ENCODE measurements at regions not wholly inside any gene's neighbourhood (a gene's known extent, or its start where the extent isn't known, plus 50 kb on each side); places are given as distances from the start of the nearest gene placed in this dataset.

DNA sequence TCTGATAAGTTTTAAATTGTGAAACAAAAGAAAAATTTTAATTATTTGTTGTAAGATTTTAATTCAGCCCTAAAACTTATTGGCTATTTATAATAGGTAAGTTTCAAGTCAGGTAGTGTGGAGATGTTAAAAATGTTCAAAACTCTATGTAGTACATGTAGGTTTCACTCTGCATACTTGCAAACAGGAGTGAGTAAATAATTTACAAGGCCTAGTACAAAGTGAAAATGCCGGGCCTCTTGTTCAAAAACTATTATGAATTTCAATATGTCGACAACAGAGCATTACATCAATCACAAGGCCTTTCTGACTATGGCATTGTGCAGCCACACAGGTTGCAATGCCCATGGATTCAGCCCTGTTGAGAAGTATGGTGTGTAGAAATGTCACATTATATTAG lies 80.9 kb upstream of the GRIK2 start:
- no peak for TF ChIP-seq POLR2A (IDR thresholded peaks at IDR 0.05; ENCODE audit: extremely low read depth, insufficient read length)
- TF ChIP-seq, protein P1, sequence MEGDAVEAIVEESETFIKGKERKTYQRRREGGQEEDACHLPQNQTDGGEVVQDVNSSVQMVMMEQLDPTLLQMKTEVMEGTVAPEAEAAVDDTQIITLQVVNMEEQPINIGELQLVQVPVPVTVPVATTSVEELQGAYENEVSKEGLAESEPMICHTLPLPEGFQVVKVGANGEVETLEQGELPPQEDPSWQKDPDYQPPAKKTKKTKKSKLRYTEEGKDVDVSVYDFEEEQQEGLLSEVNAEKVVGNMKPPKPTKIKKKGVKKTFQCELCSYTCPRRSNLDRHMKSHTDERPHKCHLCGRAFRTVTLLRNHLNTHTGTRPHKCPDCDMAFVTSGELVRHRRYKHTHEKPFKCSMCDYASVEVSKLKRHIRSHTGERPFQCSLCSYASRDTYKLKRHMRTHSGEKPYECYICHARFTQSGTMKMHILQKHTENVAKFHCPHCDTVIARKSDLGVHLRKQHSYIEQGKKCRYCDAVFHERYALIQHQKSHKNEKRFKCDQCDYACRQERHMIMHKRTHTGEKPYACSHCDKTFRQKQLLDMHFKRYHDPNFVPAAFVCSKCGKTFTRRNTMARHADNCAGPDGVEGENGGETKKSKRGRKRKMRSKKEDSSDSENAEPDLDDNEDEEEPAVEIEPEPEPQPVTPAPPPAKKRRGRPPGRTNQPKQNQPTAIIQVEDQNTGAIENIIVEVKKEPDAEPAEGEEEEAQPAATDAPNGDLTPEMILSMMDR (IDR thresholded peaks at IDR 0.05; ENCODE audit: low read depth, low read length) = no peak
- TF ChIP-seq MYC (IDR thresholded peaks at IDR 0.05; ENCODE audit: low read depth, low read length) = no peak
- TF ChIP-seq, protein P2, sequence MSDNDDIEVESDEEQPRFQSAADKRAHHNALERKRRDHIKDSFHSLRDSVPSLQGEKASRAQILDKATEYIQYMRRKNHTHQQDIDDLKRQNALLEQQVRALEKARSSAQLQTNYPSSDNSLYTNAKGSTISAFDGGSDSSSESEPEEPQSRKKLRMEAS (IDR thresholded peaks at IDR 0.05; ENCODE audit: low read depth, low read length) = no peak
